EH (cell line): ENCODE measurements at regions not wholly inside any gene's neighbourhood (a gene's known extent, or its start where the extent isn't known, plus 50 kb on each side); places are given as distances from the start of the nearest gene placed in this dataset.
A peak's percentile ranks its signal among the peaks of the same experiment; 100 is the strongest.

Experiments used
- DNase-seq: peaks from one replicate; pipeline ENCODE4 v3.0.0-alpha.2; 2015; ENCODE audit warnings: low read depth

GRCh38 chr2:51224790-51225189, 192.9 kb upstream of the NRXN1 start:
- no peak for DNase-seq

DNA sequence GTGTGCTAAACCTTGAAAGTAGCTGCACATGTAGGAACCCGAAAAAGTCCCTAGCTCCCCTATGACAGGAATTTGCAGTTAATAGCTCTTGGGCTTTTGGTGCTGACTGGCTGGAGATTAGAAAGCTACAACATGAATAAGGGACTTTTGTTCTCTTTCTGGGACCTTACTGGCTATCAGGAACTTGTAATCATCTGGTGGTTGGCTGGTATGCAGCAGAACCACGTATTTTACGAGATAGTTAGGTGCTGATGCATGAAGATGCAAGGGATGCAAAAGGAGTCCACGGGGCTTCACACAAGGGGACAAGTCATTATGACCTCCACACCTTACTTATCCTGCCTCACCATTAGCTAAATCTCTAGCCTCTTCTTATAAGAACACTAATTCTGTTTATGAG, 190.2 kb upstream of the NRXN1 start:
- no peak for DNase-seq

DNA sequence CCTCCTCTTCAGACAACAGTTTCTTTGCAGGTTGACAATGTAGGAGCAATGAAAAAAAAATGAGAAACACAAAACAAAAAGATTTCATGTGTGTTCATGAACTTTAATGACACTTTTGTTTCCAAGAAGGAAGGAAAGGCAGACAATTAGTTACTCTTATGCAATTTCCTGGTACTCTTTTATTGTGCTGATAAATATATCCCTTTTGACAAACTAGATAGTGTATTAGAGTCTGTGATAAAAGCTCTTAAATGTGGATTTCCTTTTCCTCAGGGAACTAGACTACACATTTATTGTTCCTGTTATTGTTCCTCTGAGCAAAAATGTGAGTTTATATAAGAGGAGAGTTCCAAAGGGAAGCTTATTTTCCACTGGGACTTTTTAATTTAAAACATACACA, 188.7 kb upstream of the NRXN1 start:
- no peak for DNase-seq

- no peak for DNase-seq
These were observed 188.1 kb upstream of the NRXN1 start for GRCh38 chr2:51220080-51220479.

- DNase-seq: no peak
These were observed 187.5 kb upstream of the NRXN1 start for GRCh38 chr2:51219468-51219867.

GRCh38 chr2:51218047-51218446, 186.1 kb upstream of the NRXN1 start:
- DNase-seq: no peak

GRCh38 chr2:51213826-51214225, 181.9 kb upstream of the NRXN1 start:
- DNase-seq: no peak

DNA sequence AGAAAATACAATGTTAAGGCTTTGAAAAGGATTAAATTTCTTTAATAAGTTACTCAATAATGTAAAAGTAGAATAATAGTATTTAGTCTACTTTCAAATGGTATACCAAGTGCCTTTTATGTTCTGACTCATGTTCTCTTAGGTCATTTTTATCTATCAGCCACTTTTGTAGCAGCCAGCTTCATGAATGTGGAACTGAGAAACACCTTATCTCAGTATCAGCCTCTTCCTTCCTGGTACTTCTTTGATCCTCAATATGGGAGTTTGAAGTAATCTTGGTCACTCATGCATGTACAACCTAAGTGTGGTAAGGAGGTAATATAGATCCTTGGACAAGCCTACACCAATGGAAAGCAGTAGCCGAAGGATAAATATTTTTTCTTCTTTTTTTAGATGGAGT, 180.4 kb upstream of the NRXN1 start:
- DNase-seq: no peak

- DNase-seq: no peak
These were observed 176.6 kb upstream of the NRXN1 start for GRCh38 chr2:51208521-51208920.

GRCh38 chr2:51201295-51201694, 169.4 kb upstream of the NRXN1 start:
- DNase-seq: no peak

GRCh38 chr2:51194656-51195055, 162.7 kb upstream of the NRXN1 start:
- no peak for DNase-seq

GRCh38 chr2:51170273-51170672, 138.3 kb upstream of the NRXN1 start:
- no peak for DNase-seq

DNA sequence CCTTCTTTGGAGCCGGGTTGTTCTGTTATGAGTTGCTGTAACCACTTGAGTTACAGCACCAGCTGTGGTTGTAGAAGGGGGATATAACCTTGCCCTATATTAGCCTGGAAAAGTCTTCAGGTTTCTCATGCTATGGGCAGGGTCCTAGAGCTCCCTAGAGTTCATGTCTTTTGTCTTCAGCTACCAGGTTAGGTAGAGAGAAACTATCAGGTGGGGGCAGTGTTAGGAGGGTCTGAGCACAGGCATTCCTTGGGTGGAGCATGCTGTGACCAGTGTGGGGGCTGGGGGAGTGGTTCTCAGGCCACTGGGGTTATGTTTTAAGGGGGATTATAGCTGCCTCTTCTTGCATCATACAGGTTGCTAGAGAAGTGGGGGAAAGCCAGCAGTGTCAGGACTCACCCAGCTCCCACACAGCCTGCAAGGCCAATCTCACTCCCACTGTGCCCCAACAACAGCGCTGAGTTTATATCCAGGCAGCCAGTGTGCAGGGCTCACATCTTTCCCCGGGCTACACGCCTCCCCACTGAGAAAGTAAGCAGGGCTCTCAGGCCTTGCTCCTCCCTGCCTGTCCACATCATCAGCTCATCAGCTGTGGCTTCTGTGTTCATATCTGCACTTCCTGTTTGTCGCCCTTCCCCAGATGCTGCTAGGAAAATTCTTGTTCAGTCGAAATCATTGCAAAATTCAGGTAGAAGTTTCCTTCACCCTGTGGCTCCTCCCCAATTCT, 133.8 kb upstream of the NRXN1 start:
- DNase-seq: no peak

DNA sequence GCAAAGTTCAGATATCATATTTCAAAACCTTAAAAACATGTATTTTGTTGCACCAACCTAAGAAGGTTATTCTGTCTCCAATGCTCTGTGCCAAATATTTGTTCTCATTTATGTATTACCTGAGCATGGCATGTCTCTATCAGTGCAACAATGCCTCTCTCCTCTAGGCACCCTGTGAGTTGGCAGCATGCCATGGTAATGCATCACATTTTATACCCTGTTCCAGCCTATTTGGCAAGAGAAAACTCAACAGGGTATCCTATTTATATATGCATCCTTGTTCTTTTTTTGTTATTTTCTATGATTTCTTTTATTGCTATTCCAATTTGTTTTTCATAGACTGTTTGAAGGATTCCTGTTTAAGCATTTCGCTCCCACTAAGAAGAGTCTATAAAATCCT, 126.3 kb upstream of the NRXN1 start:
- DNase-seq: no peak

DNA sequence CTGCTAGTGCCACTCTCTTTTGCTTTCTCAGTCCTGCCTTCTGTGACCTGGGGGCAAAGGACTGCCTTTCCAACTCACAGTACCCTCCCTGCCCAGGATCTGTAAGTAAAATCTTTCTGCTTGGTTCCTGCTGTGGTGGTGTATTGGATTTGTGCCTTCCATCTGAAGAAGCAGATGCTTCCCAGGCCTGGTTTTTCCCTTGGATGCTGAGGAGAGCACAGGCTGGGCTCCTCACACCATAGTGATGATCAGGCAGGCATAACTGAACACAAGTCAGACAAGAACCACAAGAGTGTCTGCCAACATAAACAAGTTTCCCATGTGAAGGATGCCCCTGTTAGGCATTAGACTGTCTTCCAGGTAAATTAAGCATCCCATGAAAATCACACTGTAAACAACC, 121.3 kb upstream of the NRXN1 start:
- no peak for DNase-seq

GRCh38 chr2:51151490-51152140, 119.7 kb upstream of the NRXN1 start:
- DNase-seq: no peak

DNA sequence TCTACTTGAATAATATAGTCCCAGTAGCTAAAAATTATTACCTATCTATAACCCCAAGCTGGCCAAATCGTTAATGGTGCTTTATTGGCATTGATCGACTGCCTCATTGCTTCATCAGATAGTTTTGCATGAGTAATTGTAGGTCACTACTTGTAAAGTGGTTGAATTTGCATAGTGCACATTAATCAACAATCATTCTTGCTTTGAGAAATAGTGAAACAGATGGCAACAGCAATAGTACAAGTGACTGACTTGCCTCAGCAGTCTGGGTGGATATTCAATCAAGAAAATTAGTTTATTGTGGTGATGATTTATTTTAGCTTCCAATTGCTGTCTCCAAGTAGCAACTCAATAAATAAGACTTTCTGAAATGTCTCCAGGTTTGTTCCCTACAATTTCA, 117.8 kb upstream of the NRXN1 start:
- DNase-seq: no peak

DNA sequence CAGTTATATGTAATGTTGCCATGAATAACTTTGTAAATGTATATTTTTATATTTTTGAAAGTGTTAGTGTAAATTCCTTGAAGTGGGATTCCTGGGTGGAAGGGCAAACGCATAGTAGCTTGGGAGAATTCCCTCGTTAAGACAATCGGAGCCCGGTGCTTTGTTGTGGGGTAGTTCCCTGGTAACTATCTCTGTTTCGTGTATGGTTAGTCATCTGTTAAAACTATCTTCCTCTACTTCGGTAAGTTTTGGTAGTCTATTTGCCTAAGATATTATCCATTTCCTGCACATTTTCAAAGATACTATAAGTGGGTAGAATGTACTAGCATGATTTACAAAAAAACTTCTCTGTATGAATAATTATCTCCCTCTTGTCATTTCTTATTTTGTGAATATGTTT, 113.8 kb upstream of the NRXN1 start:
- no peak for DNase-seq

GRCh38 chr2:51120754-51121280, 88.9 kb upstream of the NRXN1 start:
- DNase-seq: no peak

DNA sequence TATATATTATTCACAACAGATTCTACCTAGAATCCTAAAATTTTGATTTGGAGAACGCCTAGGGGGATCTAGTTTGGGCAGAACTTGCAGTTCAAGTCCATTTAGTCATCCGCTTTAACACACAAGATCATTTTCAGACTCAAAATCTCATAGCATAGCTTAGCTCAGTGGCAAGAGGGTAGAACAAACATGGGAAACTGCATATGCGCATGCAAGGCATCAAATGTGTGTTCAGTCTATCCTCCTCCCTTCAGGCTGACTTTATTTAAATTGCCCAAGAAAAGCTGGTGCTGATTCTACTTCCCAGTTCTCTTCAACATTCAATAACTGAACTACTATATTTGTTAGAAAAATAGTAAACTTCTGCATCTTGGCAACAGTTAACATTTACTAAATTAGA, 79.6 kb upstream of the NRXN1 start:
- DNase-seq: no peak

DNA sequence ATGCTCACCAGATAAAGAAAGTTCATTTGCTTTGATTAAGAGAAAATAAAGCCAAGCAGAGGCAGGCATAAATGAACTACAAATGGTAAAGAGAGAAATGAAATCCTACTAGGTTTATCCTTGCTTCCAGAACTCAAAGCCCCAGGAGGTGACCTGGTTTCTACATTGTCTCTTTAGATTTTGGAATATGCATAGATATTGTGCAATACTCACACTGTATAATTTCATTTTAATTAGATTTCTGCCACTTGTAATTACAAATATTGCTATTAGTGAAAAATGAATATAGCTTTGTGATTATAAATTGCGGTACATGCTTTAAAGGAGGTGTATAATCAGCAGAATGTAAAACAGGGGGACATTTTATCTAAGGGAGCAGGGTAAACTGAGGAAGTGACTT, 76.9 kb upstream of the NRXN1 start:
- no peak for DNase-seq

- no peak for DNase-seq
These were observed 75.9 kb upstream of the NRXN1 start for GRCh38 chr2:51107841-51108240.

DNA sequence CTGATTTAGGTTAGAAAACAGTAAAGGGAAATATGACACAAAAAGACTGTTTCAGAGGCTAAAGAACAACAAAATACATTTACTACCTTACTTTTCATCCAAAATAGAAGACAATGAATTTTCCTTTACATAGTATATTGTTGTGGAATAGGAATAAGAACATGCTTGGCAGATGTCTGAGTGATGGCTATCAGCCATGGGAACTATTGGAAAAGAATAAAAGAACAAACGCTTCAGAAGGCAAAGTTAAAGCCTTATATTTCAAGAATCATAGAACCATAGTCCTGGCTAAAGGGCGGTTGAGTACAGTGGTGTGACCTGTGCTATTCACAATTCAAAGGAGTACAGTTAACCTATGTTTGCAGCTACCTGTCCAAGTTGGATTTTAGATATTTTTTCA, 73.9 kb upstream of the NRXN1 start:
- DNase-seq: no peak

GRCh38 chr2:51103205-51103604, 71.3 kb upstream of the NRXN1 start:
- peak; percentile 1 for DNase-seq
